Nephron (organoid): ENCODE measurements at regions not wholly inside any gene's neighbourhood (a gene's known extent, or its start where the extent isn't known, plus 50 kb on each side); places are given as distances from the start of the nearest gene placed in this dataset.
A peak's percentile ranks its signal among the peaks of the same experiment; 100 is the strongest.

Source experiments
- H3K27ac Mint-ChIP-seq, 3 experiments: 2 replicates each; pipeline ENCODE4 v1.8.0; 2020; ENCODE audit warnings: mixed read lengths in 3 of 3, mild to moderate bottlenecking in 2 of 3, moderate library complexity in 1 of 3
- H3K27me3 Mint-ChIP-seq: 2 replicates; pipeline ENCODE4 v1.8.0; 2021; ENCODE audit warnings: low read depth, mild to moderate bottlenecking, moderate library complexity, mixed read lengths
- H3K36me3 Mint-ChIP-seq: 2 replicates; pipeline ENCODE4 v1.8.0; 2020; ENCODE audit warnings: low read depth, mixed read lengths
- H3K4me1 Mint-ChIP-seq: 2 replicates; pipeline ENCODE4 v1.8.0; 2020; ENCODE audit warnings: mixed read lengths
- H3K4me3 Mint-ChIP-seq, 3 experiments: 2 replicates each; pipeline ENCODE4 v1.8.0; 2020; ENCODE audit warnings: mild to moderate bottlenecking in 3 of 3, mixed read lengths in 3 of 3, moderate library complexity in 2 of 3
- H3K9me3 Mint-ChIP-seq: 2 replicates; pipeline ENCODE4 v1.8.0; 2020; ENCODE audit warnings: mixed read lengths
- CTCF ChIP-seq, 3 experiments: fragments of 200-600 bp; sonication (generic); IDR thresholded peaks; one replicate each; pipeline ENCODE4 v1.5.0; 2021; ENCODE audit warnings: antibody characterized with exemption in 3 of 3; ENCODE audit not compliant: unreplicated experiment in 3 of 3

GRCh38 chr2:39540414-39540813, 103.3 kb upstream of the MAP4K3 start:
- Mint-ChIP-seq H3K27me3 (no peaks in the 10 kb centered on the region), H3K27ac (peak overlapping the region; percentile 8 to 84 (median 30)), H3K4me3 (no peak overlapping the region), H3K36me3 (no peaks in the 10 kb centered on the region), H3K9me3 (no peaks in the 10 kb centered on the region), H3K4me1 (peaks cover 3% of the 10 kb centered on the region)
- TF ChIP-seq CTCF (IDR thresholded peaks at IDR 0.05; ENCODE audit: unreplicated experiment in 3 of 3), result no peak

GRCh38 chr2:39541011-39541930, 104.2 kb upstream of the MAP4K3 start:
- H3K4me1 Mint-ChIP-seq, result no peaks in the 10 kb centered on the region
- H3K27ac Mint-ChIP-seq, result peak overlapping the region; percentile 8 to 84 (median 30)
- H3K27me3 Mint-ChIP-seq, result no peaks in the 10 kb centered on the region
- TF ChIP-seq CTCF (IDR thresholded peaks at IDR 0.05; ENCODE audit: unreplicated experiment in 3 of 3), result no peak
- H3K4me3 Mint-ChIP-seq, result no peak overlapping the region
- no peaks in the 10 kb centered on the region for H3K9me3 Mint-ChIP-seq
- no peaks in the 10 kb centered on the region for H3K36me3 Mint-ChIP-seq

GRCh38 chr2:39542523-39542922, 105.4 kb upstream of the MAP4K3 start:
- TF ChIP-seq CTCF (IDR thresholded peaks at IDR 0.05; ENCODE audit: unreplicated experiment in 3 of 3), result no peak
- no peak overlapping the region for H3K4me3 Mint-ChIP-seq
- no peaks in the 10 kb centered on the region for H3K36me3 Mint-ChIP-seq
- no peak overlapping the region for H3K27ac Mint-ChIP-seq
- H3K9me3 Mint-ChIP-seq, result no peaks in the 10 kb centered on the region
- H3K27me3 Mint-ChIP-seq, result no peaks in the 10 kb centered on the region
- H3K4me1 Mint-ChIP-seq, result no peaks in the 10 kb centered on the region

GRCh38 chr2:39545957-39546356, 108.9 kb upstream of the MAP4K3 start:
- Mint-ChIP-seq H3K27ac (no peak overlapping the region), H3K9me3 (no peaks in the 10 kb centered on the region), H3K4me3 (no peak overlapping the region), H3K4me1 (no peaks in the 10 kb centered on the region), H3K27me3 (no peaks in the 10 kb centered on the region), H3K36me3 (no peaks in the 10 kb centered on the region)
- no peak for TF ChIP-seq CTCF (IDR thresholded peaks at IDR 0.05; ENCODE audit: unreplicated experiment in 3 of 3)

GRCh38 chr2:39546409-39546808, 109.3 kb upstream of the MAP4K3 start:
- Mint-ChIP-seq H3K4me3 (no peak overlapping the region), H3K27ac (no peak overlapping the region), H3K9me3 (no peaks in the 10 kb centered on the region), H3K27me3 (no peaks in the 10 kb centered on the region), H3K36me3 (no peaks in the 10 kb centered on the region), H3K4me1 (no peaks in the 10 kb centered on the region)
- no peak for TF ChIP-seq CTCF (IDR thresholded peaks at IDR 0.05; ENCODE audit: unreplicated experiment in 3 of 3)

- Mint-ChIP-seq H3K4me1 (no peaks in the 10 kb centered on the region), H3K4me3 (no peak overlapping the region), H3K27me3 (no peaks in the 10 kb centered on the region), H3K9me3 (no peaks in the 10 kb centered on the region), H3K27ac (no peak overlapping the region), H3K36me3 (no peaks in the 10 kb centered on the region)
- no peak for TF ChIP-seq CTCF (IDR thresholded peaks at IDR 0.05; ENCODE audit: unreplicated experiment in 3 of 3)
These were observed 109.9 kb upstream of the MAP4K3 start for GRCh38 chr2:39546937-39547336.
